Activated naive CD4-positive, alpha-beta T cell treated with anti-CD3 and anti-CD28 coated beads, Interleukin-2, amount 50 U/mL, for 24 hours (primary cell): ENCODE measurements at regions not wholly inside any gene's neighbourhood (a gene's known extent, or its start where the extent isn't known, plus 50 kb on each side); places are given as distances from the start of the nearest gene placed in this dataset.
"Not testable (repeated sequence)": the region's sequence is repeated elsewhere in the genome, so short reads cannot be mapped to it uniquely, and the experiment has no call there.

Experiments used
- H3K27ac Mint-ChIP-seq: one replicate; pipeline ENCODE4 v1.8.0; 2021; ENCODE audit warnings: mild to moderate bottlenecking, mixed read lengths
- H3K27me3 Mint-ChIP-seq: one replicate; pipeline ENCODE4 v1.8.0; 2021; ENCODE audit warnings: mixed read lengths
- H3K36me3 Mint-ChIP-seq: one replicate; pipeline ENCODE4 v1.8.0; 2021; ENCODE audit warnings: mixed read lengths
- H3K4me1 Mint-ChIP-seq: one replicate; pipeline ENCODE4 v1.8.0; 2021; ENCODE audit warnings: mixed read lengths
- H3K4me3 Mint-ChIP-seq: one replicate; pipeline ENCODE4 v1.8.0; 2021; ENCODE audit warnings: mild to moderate bottlenecking, mixed read lengths
- H3K9me3 Mint-ChIP-seq: one replicate; pipeline ENCODE4 v1.8.0; 2021; ENCODE audit warnings: mixed read lengths

GRCh38 chr21:7949882-7950281 lies 2571.5 kb upstream of the TPTE start:
- peaks cover 78% of the 10 kb centered on the region for H3K36me3 Mint-ChIP-seq
- H3K9me3 Mint-ChIP-seq, result peaks cover 99% of the 10 kb centered on the region

GRCh38 chr21:7951854-7952519 lies 2569.4 kb upstream of the TPTE start:
- no peaks in the 10 kb centered on the region for H3K27me3 Mint-ChIP-seq
- H3K4me3 Mint-ChIP-seq, result no peak overlapping the region
- no peak overlapping the region for H3K27ac Mint-ChIP-seq
- H3K9me3 Mint-ChIP-seq, result peaks cover 99% of the 10 kb centered on the region
- H3K36me3 Mint-ChIP-seq, result peaks cover 77% of the 10 kb centered on the region
- no peaks in the 10 kb centered on the region for H3K4me1 Mint-ChIP-seq

More at GRCh38 chr21:7949882-7950281, 2571.5 kb upstream of the TPTE start:
- H3K27ac Mint-ChIP-seq, H3K4me1 Mint-ChIP-seq, H3K27me3 Mint-ChIP-seq, H3K4me3 Mint-ChIP-seq: not testable (repeated sequence)

- Mint-ChIP-seq H3K9me3 (peaks cover 99% of the 10 kb centered on the region), H3K4me3 (no peak overlapping the region), H3K27me3 (no peaks in the 10 kb centered on the region), H3K4me1 (no peaks in the 10 kb centered on the region), H3K27ac (no peak overlapping the region), H3K36me3 (peaks cover 77% of the 10 kb centered on the region)
Observed at GRCh38 chr21:7952648-7953047, 2568.7 kb upstream of the TPTE start.

GRCh38 chr21:7953058-7953457 lies 2568.3 kb upstream of the TPTE start:
- Mint-ChIP-seq H3K4me1 (no peaks in the 10 kb centered on the region), H3K9me3 (peaks cover 99% of the 10 kb centered on the region), H3K27ac (no peak overlapping the region), H3K27me3 (no peaks in the 10 kb centered on the region), H3K4me3 (no peak overlapping the region), H3K36me3 (peaks cover 77% of the 10 kb centered on the region)

- H3K4me3 Mint-ChIP-seq, H3K27me3 Mint-ChIP-seq, H3K4me1 Mint-ChIP-seq, H3K27ac Mint-ChIP-seq: not testable (repeated sequence)
- Mint-ChIP-seq H3K36me3 (peaks cover 59% of the 10 kb centered on the region), H3K9me3 (peaks cover 77% of the 10 kb centered on the region)
Observed at GRCh38 chr21:7955358-7956073, 2565.9 kb upstream of the TPTE start.

GRCh38 chr21:7956074-7956452 lies 2565.3 kb upstream of the TPTE start:
- H3K9me3 Mint-ChIP-seq, result peaks cover 72% of the 10 kb centered on the region
- H3K4me3 Mint-ChIP-seq, H3K4me1 Mint-ChIP-seq, H3K27ac Mint-ChIP-seq, H3K27me3 Mint-ChIP-seq: not testable (repeated sequence)
- peaks cover 54% of the 10 kb centered on the region for H3K36me3 Mint-ChIP-seq

- H3K27ac Mint-ChIP-seq, H3K4me1 Mint-ChIP-seq, H3K27me3 Mint-ChIP-seq, H3K4me3 Mint-ChIP-seq: not testable (repeated sequence)
- Mint-ChIP-seq H3K36me3 (peaks cover 44% of the 10 kb centered on the region), H3K9me3 (peaks cover 61% of the 10 kb centered on the region)
Observed at GRCh38 chr21:7956998-7957712, 2564.2 kb upstream of the TPTE start.

GRCh38 chr21:7957713-7958064 lies 2563.7 kb upstream of the TPTE start:
- Mint-ChIP-seq H3K4me1 (no peaks in the 10 kb centered on the region), H3K9me3 (peaks cover 58% of the 10 kb centered on the region), H3K27me3 (no peaks in the 10 kb centered on the region), H3K36me3 (peaks cover 39% of the 10 kb centered on the region), H3K4me3 (no peak overlapping the region), H3K27ac (no peak overlapping the region)
